A673 (cell line): ENCODE measurements at regions not wholly inside any gene's neighbourhood (a gene's known extent, or its start where the extent isn't known, plus 50 kb on each side); places are given as distances from the start of the nearest gene placed in this dataset.

Source experiments
- BruUV-seq: library from RNA; stranded (reverse); fragments of 400-500 nt; replicated peaks from 2 replicates; lab custom pipeline; 2021; lab: Mats Ljungman, UMichigan
- CTCF ChIA-PET: fragments of 300-600 bp; sonication (Branson Sonifier 250); formaldehyde crosslinking; loops from one replicate; lab custom pipeline; 2022; ENCODE audit warnings: antibody characterized with exemption; lab: Charles Lee
- POLR2A ChIA-PET: fragments of 300-600 bp; sonication (Branson Sonifier 250); formaldehyde crosslinking; loops from one replicate; lab custom pipeline; 2022; ENCODE audit warnings: antibody characterized with exemption; ENCODE audit not compliant: low non-redundant PET; lab: Charles Lee
- DNase-seq: peaks from one replicate; pipeline ENCODE4 v3.0.0-alpha.2; 2015; ENCODE audit warnings: low spot score
- H3K27ac ChIP-seq: fragments of 200-600 bp; sonication (generic); 2 replicates; pipeline ENCODE4 v1.5.1; 2016; ENCODE audit warnings: mixed run types, low read depth, mild to moderate bottlenecking, mixed read lengths, antibody characterized with exemption, low read length; ENCODE audit not compliant: poor library complexity, severe bottlenecking
- H3K27me3 ChIP-seq: fragments of 200-600 bp; sonication (generic); replicated peaks from 2 replicates; pipeline ENCODE4 v1.6.1; 2017; ENCODE audit warnings: mixed run types, low read depth, mild to moderate bottlenecking, mixed read lengths, antibody characterized with exemption, low read length; ENCODE audit not compliant: insufficient read depth, poor library complexity
- H3K36me3 ChIP-seq: fragments of 200-600 bp; sonication (generic); 2 replicates; pipeline ENCODE4 v1.6.1; 2016; ENCODE audit warnings: mixed run types, mild to moderate bottlenecking, mixed read lengths, antibody characterized with exemption, low read length; ENCODE audit not compliant: insufficient read depth, poor library complexity, severe bottlenecking
- H3K4me1 ChIP-seq: fragments of 200-600 bp; sonication (generic); 2 replicates; pipeline ENCODE4 v1.6.1; 2017; ENCODE audit warnings: mixed run types, mild to moderate bottlenecking, mixed read lengths, antibody characterized with exemption, low read length; ENCODE audit not compliant: insufficient read depth, poor library complexity, severe bottlenecking
- H3K4me3 ChIP-seq: fragments of 200-600 bp; sonication (generic); 2 replicates; pipeline ENCODE4 v1.5.1; 2016; ENCODE audit warnings: low read depth, mixed run types, mild to moderate bottlenecking, mixed read lengths, low read length; ENCODE audit not compliant: poor library complexity, severe bottlenecking
- H3K9me3 ChIP-seq: fragments of 200-600 bp; sonication (generic); 2 replicates; pipeline ENCODE4 v1.6.1; 2016; ENCODE audit warnings: mixed run types, low read depth, mild to moderate bottlenecking, mixed read lengths, antibody characterized with exemption, low read length; ENCODE audit not compliant: poor library complexity, severe bottlenecking
- EZH2 ChIP-seq: fragments of 200-600 bp; sonication (generic); IDR thresholded peaks from 2 replicates; pipeline ENCODE4 v1.6.1; 2017; ENCODE audit warnings: borderline replicate concordance, low read depth, mild to moderate bottlenecking, mixed read lengths, antibody characterized with exemption, low read length; ENCODE audit not compliant: poor library complexity, severe bottlenecking
- intact Hi-C: fragments of 100-400 bp; cut with micrococcal nuclease; formaldehyde crosslinking; loops from one replicate; pipeline ENCODE4 v1.10.0; 2022; ENCODE audit not compliant: unreplicated experiment
- TF ChIP-seq, protein P1 (sequence below): fragments of 300-800, 200-600 bp; sonication (generic); conservative IDR thresholded peaks from 2 replicates; pipeline ENCODE4 v1.5.1; 2017; ENCODE audit warnings: low read depth, mild to moderate bottlenecking, antibody characterized with exemption, low read length, moderate library complexity, mixed read lengths

DNA sequence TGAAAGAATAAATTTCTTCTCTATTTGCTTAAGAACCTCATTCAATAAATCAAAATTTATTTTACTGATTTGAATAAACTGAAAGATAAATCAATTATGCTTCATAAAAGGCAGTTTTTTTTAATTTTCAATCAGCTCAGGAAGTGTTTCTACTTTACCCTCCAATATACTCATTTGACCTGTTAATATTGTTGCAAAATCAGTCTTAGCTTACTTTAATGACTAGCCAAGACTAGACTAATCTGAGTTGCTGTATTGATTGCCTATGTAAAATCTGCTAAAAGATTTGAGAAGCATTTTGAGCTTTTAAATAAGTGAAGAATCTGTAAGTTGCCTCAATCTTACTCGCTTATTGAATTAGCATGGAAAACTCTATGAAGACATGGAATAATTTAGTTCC, 179.1 kb upstream of the LYPLAL1 start:
- Histone ChIP-seq H3K4me1 (no peaks in the 10 kb centered on the region), H3K27me3 (peaks cover 29% of the 10 kb centered on the region), H3K36me3 (no peaks in the 10 kb centered on the region), H3K4me3 (no peak overlapping the region), H3K9me3 (no peaks in the 10 kb centered on the region), H3K27ac (no peak overlapping the region)
- intact Hi-C loops: no loop called here
- TF ChIP-seq EZH2: no peak
- TF ChIP-seq, protein P1, sequence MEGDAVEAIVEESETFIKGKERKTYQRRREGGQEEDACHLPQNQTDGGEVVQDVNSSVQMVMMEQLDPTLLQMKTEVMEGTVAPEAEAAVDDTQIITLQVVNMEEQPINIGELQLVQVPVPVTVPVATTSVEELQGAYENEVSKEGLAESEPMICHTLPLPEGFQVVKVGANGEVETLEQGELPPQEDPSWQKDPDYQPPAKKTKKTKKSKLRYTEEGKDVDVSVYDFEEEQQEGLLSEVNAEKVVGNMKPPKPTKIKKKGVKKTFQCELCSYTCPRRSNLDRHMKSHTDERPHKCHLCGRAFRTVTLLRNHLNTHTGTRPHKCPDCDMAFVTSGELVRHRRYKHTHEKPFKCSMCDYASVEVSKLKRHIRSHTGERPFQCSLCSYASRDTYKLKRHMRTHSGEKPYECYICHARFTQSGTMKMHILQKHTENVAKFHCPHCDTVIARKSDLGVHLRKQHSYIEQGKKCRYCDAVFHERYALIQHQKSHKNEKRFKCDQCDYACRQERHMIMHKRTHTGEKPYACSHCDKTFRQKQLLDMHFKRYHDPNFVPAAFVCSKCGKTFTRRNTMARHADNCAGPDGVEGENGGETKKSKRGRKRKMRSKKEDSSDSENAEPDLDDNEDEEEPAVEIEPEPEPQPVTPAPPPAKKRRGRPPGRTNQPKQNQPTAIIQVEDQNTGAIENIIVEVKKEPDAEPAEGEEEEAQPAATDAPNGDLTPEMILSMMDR: no peak
- no peak for DNase-seq
- ChIA-PET CTCF (interaction anchor here (0.7 kb wide), 1 partner anchor 695 kb away, joined by 4 read pairs; no protein-coding TSS in a partner anchor), POLR2A (no interaction called here)
- no TSS peak for BruUV-seq

DNA sequence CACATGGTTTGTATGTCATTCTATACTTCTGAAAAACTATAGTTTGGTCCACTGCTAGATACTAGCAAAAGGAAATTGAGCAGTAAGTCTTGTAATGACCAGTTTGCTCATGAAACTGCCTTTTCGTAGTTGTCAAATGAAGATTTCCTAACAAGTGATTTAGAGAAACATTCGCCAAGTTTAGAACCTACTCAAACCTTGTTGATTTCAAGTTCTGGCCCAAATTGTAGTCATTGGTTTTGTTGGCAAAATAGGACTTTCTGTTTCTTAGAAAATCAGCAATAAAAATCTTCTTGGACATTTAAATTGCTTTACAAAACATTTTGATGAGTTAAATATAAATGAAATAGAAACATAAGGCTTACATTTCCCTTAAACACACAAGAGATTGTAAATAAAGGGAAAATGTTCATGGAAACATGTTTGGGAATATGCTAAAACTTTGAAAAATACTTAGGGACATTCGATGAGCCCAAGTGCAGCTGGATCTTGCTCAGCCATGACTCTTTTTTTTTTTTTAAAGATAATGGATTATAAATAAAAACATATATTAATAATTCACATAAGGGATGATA, 178.5 kb upstream of the LYPLAL1 start:
- H3K9me3 ChIP-seq: no peaks in the 10 kb centered on the region
- CTCF ChIA-PET: no interaction called here
- H3K4me1 ChIP-seq: no peaks in the 10 kb centered on the region
- intact Hi-C loops: no loop called here
- POLR2A ChIA-PET: no interaction called here
- no TSS peak for BruUV-seq
- H3K27me3 ChIP-seq: peaks cover 29% of the 10 kb centered on the region
- DNase-seq: no peak
- H3K4me3 ChIP-seq: no peak overlapping the region
- no peaks in the 10 kb centered on the region for H3K36me3 ChIP-seq
- no peak overlapping the region for H3K27ac ChIP-seq
- TF ChIP-seq, protein P1: no peak
- no peak for TF ChIP-seq EZH2

DNA sequence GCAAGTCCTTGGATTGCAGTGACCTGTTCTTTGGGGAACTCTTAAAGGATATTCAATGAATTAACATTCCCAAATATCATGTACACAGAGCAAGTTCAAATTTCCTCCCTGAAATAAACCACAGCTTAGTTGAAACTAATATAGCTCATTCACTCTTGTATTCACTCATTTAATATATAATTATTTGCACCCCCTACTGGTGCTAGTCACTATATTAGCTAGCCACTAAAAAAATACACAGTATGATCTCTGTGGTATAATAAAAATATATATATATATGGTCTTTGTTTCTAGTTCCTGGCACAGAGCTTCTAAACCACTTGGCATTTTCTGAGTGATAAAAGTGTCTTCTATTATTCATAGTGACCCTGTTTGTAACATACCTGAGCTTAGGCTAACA, 177.3 kb upstream of the LYPLAL1 start:
- Histone ChIP-seq H3K27me3 (peaks cover 20% of the 10 kb centered on the region), H3K4me1 (no peaks in the 10 kb centered on the region), H3K9me3 (no peaks in the 10 kb centered on the region), H3K36me3 (no peaks in the 10 kb centered on the region), H3K27ac (no peak overlapping the region), H3K4me3 (no peak overlapping the region)
- no TSS peak for BruUV-seq
- TF ChIP-seq, protein P1: peak; percentile 45
- no peak for TF ChIP-seq EZH2
- no peak for DNase-seq
- ChIA-PET POLR2A (interaction anchor here (0.6 kb wide), 1 partner anchor 24 kb away, joined by 3 read pairs; no protein-coding TSS in a partner anchor), CTCF (interaction anchor here (0.6 kb wide), 1 partner anchor 353 kb away, joined by 6 read pairs; no protein-coding TSS in a partner anchor)
- intact Hi-C loops: no loop called here
